ENCODE measurements at regions not wholly inside any gene's neighbourhood (a gene's known extent, or its start where the extent isn't known, plus 50 kb on each side); places are given as distances from the start of the nearest gene placed in this dataset.

DNA sequence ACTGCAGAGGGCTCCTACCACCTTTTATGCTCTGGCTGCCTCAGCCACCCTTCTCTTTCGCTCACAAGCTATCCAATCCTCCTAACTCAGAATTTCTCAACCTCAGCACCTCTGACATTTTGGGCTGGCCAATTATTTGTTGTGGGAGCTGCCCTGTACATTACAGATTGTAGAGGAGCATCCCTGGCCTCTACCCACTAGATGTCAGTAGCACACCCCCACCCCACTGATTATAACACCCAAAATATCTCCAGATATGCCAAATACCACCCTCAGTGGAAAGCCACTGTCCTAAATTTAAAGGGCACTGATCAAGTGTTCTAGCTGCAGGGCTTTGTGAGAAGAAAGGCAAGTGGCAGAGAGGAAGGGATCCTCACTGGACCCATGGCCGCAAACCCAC is 443.1 kb downstream of the SOX6 start:
- DNase-seq = no peak
